ENCODE measurements at regions not wholly inside any gene's neighbourhood (a gene's known extent, or its start where the extent isn't known, plus 50 kb on each side); places are given as distances from the start of the nearest gene placed in this dataset.

GRCh38 chr1:208544794-208545193 is 300.6 kb upstream of the PLXNA2 start:
- TF ChIP-seq, protein P1, sequence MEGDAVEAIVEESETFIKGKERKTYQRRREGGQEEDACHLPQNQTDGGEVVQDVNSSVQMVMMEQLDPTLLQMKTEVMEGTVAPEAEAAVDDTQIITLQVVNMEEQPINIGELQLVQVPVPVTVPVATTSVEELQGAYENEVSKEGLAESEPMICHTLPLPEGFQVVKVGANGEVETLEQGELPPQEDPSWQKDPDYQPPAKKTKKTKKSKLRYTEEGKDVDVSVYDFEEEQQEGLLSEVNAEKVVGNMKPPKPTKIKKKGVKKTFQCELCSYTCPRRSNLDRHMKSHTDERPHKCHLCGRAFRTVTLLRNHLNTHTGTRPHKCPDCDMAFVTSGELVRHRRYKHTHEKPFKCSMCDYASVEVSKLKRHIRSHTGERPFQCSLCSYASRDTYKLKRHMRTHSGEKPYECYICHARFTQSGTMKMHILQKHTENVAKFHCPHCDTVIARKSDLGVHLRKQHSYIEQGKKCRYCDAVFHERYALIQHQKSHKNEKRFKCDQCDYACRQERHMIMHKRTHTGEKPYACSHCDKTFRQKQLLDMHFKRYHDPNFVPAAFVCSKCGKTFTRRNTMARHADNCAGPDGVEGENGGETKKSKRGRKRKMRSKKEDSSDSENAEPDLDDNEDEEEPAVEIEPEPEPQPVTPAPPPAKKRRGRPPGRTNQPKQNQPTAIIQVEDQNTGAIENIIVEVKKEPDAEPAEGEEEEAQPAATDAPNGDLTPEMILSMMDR (conservative IDR thresholded peaks at IDR 0.05; ENCODE audit: low read depth in 2 of 2) = no peak
- TF ChIP-seq EZH2phosphoT487 (IDR thresholded peaks at IDR 0.05; ENCODE audit: unreplicated experiment) (no peak), REST (IDR thresholded peaks at IDR 0.05; ENCODE audit: unreplicated experiment) (no peak), JUNB (IDR thresholded peaks at IDR 0.05; ENCODE audit: unreplicated experiment) (no peak), STAT1 (IDR thresholded peaks at IDR 0.05; ENCODE audit: unreplicated experiment) (no peak), POLR2AphosphoS5 (IDR thresholded peaks at IDR 0.05; ENCODE audit: low read depth) (no peak), ZNF114 (CRISPR knock-in tag; IDR thresholded peaks at IDR 0.05) (no peak)

Measured in GM23338 (cell line).